GM23338 (cell line): ENCODE measurements at regions not wholly inside any gene's neighbourhood (a gene's known extent, or its start where the extent isn't known, plus 50 kb on each side); places are given as distances from the start of the nearest gene placed in this dataset.

Experiments used
- CTCF ChIP-seq, 2 experiments: fragments of 200-600 bp in 1 of 2; sonication (generic) in 1 of 2; conservative IDR thresholded peaks; 2 replicates each; pipeline versions ENCODE4 v1.5.1 to v1.6.1; 2016 to 2017; ENCODE audit warnings: antibody characterized with exemption in 2 of 2, low read depth in 2 of 2, mild to moderate bottlenecking in 2 of 2, moderate library complexity in 1 of 2
- JUNB ChIP-seq: IDR thresholded peaks from one replicate; pipeline ENCODE4 v1.6.1; 2016; ENCODE audit warnings: antibody characterized with exemption; ENCODE audit not compliant: unreplicated experiment

- TF ChIP-seq JUNB (no peak), CTCF (conservative IDR thresholded peaks at IDR 0.05; ENCODE audit: low read depth in 2 of 2) (no peak)
Observed at GRCh38 chr4:33878710-33879109, 2365.6 kb downstream of the ARAP2 start.
